GM23248 (cell line): ENCODE measurements at regions not wholly inside any gene's neighbourhood (a gene's known extent, or its start where the extent isn't known, plus 50 kb on each side); places are given as distances from the start of the nearest gene placed in this dataset.
A peak's percentile ranks its signal among the peaks of the same experiment; 100 is the strongest.

Source experiments
- DNase-seq: peaks from one replicate; pipeline ENCODE4 v3.0.0-alpha.2; 2015
- H2AFZ ChIP-seq: fragments of 200-600 bp; sonication (generic); 2 replicates; pipeline ENCODE4 v1.6.1; 2016; ENCODE audit warnings: antibody characterized with exemption
- H3F3A ChIP-seq: fragments of 200-600 bp; sonication (generic); 2 replicates; pipeline ENCODE4 v1.6.1; 2016; ENCODE audit warnings: mild to moderate bottlenecking, antibody characterized with exemption, mixed run types; ENCODE audit not compliant: insufficient read depth
- H3K27ac ChIP-seq: fragments of 200-600 bp; sonication (generic); 2 replicates; pipeline ENCODE4 v1.5.1; 2016; ENCODE audit warnings: mild to moderate bottlenecking
- H3K27me3 ChIP-seq: fragments of 200-600 bp; sonication (generic); replicated peaks from 2 replicates; pipeline ENCODE4 v1.6.1; 2016; ENCODE audit warnings: mild to moderate bottlenecking; ENCODE audit not compliant: insufficient read depth
- H3K36me3 ChIP-seq: fragments of 200-600 bp; sonication (generic); 2 replicates; pipeline ENCODE4 v1.6.1; 2016; ENCODE audit warnings: low read depth, mild to moderate bottlenecking
- H3K4me1 ChIP-seq: fragments of 200-600 bp; sonication (generic); 2 replicates; pipeline ENCODE4 v1.6.1; 2016; ENCODE audit warnings: mild to moderate bottlenecking; ENCODE audit not compliant: insufficient read depth
- H3K4me2 ChIP-seq: fragments of 200-600 bp; sonication (generic); one replicate; pipeline ENCODE4 v1.6.1; 2016; ENCODE audit warnings: mild to moderate bottlenecking; ENCODE audit not compliant: unreplicated experiment
- H3K4me3 ChIP-seq: fragments of 200-600 bp; sonication (generic); 2 replicates; pipeline ENCODE4 v1.5.1; 2016; ENCODE audit warnings: mild to moderate bottlenecking
- H3K79me2 ChIP-seq: fragments of 200-600 bp; sonication (generic); 2 replicates; pipeline ENCODE4 v1.6.1; 2016; ENCODE audit warnings: mild to moderate bottlenecking; ENCODE audit not compliant: insufficient read depth
- H3K9ac ChIP-seq: fragments of 200-600 bp; sonication (generic); 2 replicates; pipeline ENCODE4 v1.6.1; 2016; ENCODE audit warnings: mild to moderate bottlenecking
- H3K9me2 ChIP-seq: fragments of 200-600 bp; sonication (generic); 2 replicates; pipeline ENCODE4 v1.6.1; 2016; ENCODE audit warnings: mixed run types, mild to moderate bottlenecking, moderate library complexity; ENCODE audit not compliant: insufficient read depth
- H3K9me3 ChIP-seq: fragments of 200-600 bp; sonication (generic); one replicate; pipeline ENCODE4 v1.6.1; 2017; ENCODE audit warnings: low read depth
- H4K20me1 ChIP-seq: fragments of 200-600 bp; sonication (generic); 2 replicates; pipeline ENCODE4 v1.6.0; 2016; ENCODE audit not compliant: insufficient read depth
- EZH2 ChIP-seq: fragments of 200-600 bp; sonication (generic); IDR thresholded peaks from 2 replicates; pipeline ENCODE4 v1.6.1; 2018; ENCODE audit warnings: antibody characterized with exemption, mild to moderate bottlenecking; ENCODE audit not compliant: insufficient read depth, poor library complexity, severe bottlenecking
- EZH2phosphoT487 ChIP-seq: fragments of 200-600 bp; sonication (generic); IDR thresholded peaks from 2 replicates; pipeline ENCODE4 v1.6.1; 2018; ENCODE audit warnings: antibody characterized with exemption, moderate library complexity, mild to moderate bottlenecking, low read depth; ENCODE audit not compliant: insufficient read depth
- WGBS, 2 experiments: methylation state at CpG; one replicate each; pipeline ENCODE4 v1.1.6; 2015 to 2017; ENCODE audit warnings: low lambda C conversion rate in 2 of 2, low coverage in 1 of 2; ENCODE audit errors: missing lambda C conversion rate in 2 of 2; 5-methylcytosine and 5-hydroxymethylcytosine counted together
- in situ Hi-C: fragments of 300-500 bp; cut with MboI; formaldehyde crosslinking; loops from 2 replicates; pipeline ENCODE4 v1.15.0; 2020

- no peaks in the 10 kb centered on the region for H3K79me2 ChIP-seq
- no peak overlapping the region for H2AFZ ChIP-seq
- no peak overlapping the region for H3K4me3 ChIP-seq
- WGBS, 2 experiments: 91 to 100% methylated on average over 1 of the region's 1 CpG
- no peaks in the 10 kb centered on the region for H3F3A ChIP-seq
- no peaks in the 10 kb centered on the region for H3K27me3 ChIP-seq
- no peak overlapping the region for H3K27ac ChIP-seq
- no peak for DNase-seq
- H3K9me3 ChIP-seq: no peaks in the 10 kb centered on the region
- in situ Hi-C loops: no loop called here
- no peaks in the 10 kb centered on the region for H3K36me3 ChIP-seq
- H3K9ac ChIP-seq: no peak overlapping the region
- no peaks in the 10 kb centered on the region for H3K9me2 ChIP-seq
- H3K4me2 ChIP-seq: no peak overlapping the region
- no peaks in the 10 kb centered on the region for H3K4me1 ChIP-seq
- TF ChIP-seq EZH2phosphoT487 (no peak), EZH2 (no peak)
- no peaks in the 10 kb centered on the region for H4K20me1 ChIP-seq
Observed at GRCh38 chr7:19421861-19422260, 276.6 kb upstream of the FERD3L start.

- DNase-seq: no peak
- no peaks in the 10 kb centered on the region for H3K36me3 ChIP-seq
- H3K4me2 ChIP-seq: no peak overlapping the region
- TF ChIP-seq EZH2phosphoT487 (no peak), EZH2 (no peak)
- H3K4me3 ChIP-seq: no peak overlapping the region
- in situ Hi-C loops: no loop called here
- H4K20me1 ChIP-seq: no peaks in the 10 kb centered on the region
- no peaks in the 10 kb centered on the region for H3F3A ChIP-seq
- no peak overlapping the region for H2AFZ ChIP-seq
- no peaks in the 10 kb centered on the region for H3K9me3 ChIP-seq
- 81 to 83% methylated on average over 2 of the region's 2 CpGs for WGBS, 2 experiments
- H3K9me2 ChIP-seq: no peaks in the 10 kb centered on the region
- H3K79me2 ChIP-seq: no peaks in the 10 kb centered on the region
- no peaks in the 10 kb centered on the region for H3K4me1 ChIP-seq
- H3K27ac ChIP-seq: no peak overlapping the region
- H3K9ac ChIP-seq: no peak overlapping the region
- H3K27me3 ChIP-seq: no peaks in the 10 kb centered on the region
Observed at GRCh38 chr7:19417231-19417630, 272.0 kb upstream of the FERD3L start.

- Histone ChIP-seq H3K36me3 (no peaks in the 10 kb centered on the region), H3K27me3 (no peaks in the 10 kb centered on the region), H3K9me3 (no peaks in the 10 kb centered on the region), H3K4me3 (no peak overlapping the region), H3K79me2 (no peaks in the 10 kb centered on the region), H3F3A (no peaks in the 10 kb centered on the region; the same call in 1 of the 2 replicates), H4K20me1 (no peaks in the 10 kb centered on the region), H3K9ac (no peak overlapping the region), H2AFZ (no peak overlapping the region), H3K4me2 (no peak overlapping the region), H3K9me2 (no peaks in the 10 kb centered on the region), H3K27ac (no peak overlapping the region), H3K4me1 (peaks cover 9% of the 10 kb centered on the region)
- no peak for DNase-seq
- no peak for TF ChIP-seq EZH2
- TF ChIP-seq EZH2phosphoT487: no peak
- in situ Hi-C loops: no loop called here
- WGBS, 2 experiments: 68 to 77% methylated on average over 2 of the region's 2 CpGs
Observed at GRCh38 chr7:19415123-19415522, 269.9 kb upstream of the FERD3L start.

GRCh38 chr7:19413443-19413965 is 268.3 kb upstream of the FERD3L start:
- in situ Hi-C loops: no loop called here
- Histone ChIP-seq H3K27ac (no peak overlapping the region), H3K4me2 (no peak overlapping the region), H2AFZ (no peak overlapping the region), H3K36me3 (no peaks in the 10 kb centered on the region), H3K27me3 (no peaks in the 10 kb centered on the region), H3K4me1 (peaks cover 11% of the 10 kb centered on the region), H3K4me3 (no peak overlapping the region), H3K9me2 (no peaks in the 10 kb centered on the region), H4K20me1 (no peaks in the 10 kb centered on the region), H3K79me2 (no peaks in the 10 kb centered on the region), H3K9ac (no peak overlapping the region), H3F3A (no peaks in the 10 kb centered on the region; the same call in 1 of the 2 replicates), H3K9me3 (no peaks in the 10 kb centered on the region)
- WGBS, 2 experiments: 89 to 94% methylated on average over 3 of the region's 3 CpGs
- DNase-seq: no peak
- TF ChIP-seq EZH2phosphoT487 (no peak), EZH2 (no peak)

GRCh38 chr7:19410691-19411090 is 265.5 kb upstream of the FERD3L start:
- no peaks in the 10 kb centered on the region for H3K36me3 ChIP-seq
- WGBS, 2 experiments: 81 to 82% methylated on average over 3 of the region's 3 CpGs
- no peaks in the 10 kb centered on the region for H3K79me2 ChIP-seq
- H3K9ac ChIP-seq: no peak overlapping the region
- TF ChIP-seq EZH2 (no peak), EZH2phosphoT487 (no peak)
- H3K27ac ChIP-seq: no peak overlapping the region
- DNase-seq: no peak
- H3K27me3 ChIP-seq: no peaks in the 10 kb centered on the region
- H3K9me2 ChIP-seq: no peaks in the 10 kb centered on the region
- H3K4me2 ChIP-seq: peak overlapping the region; percentile 8
- no peak overlapping the region for H2AFZ ChIP-seq
- in situ Hi-C loops: no loop called here
- H3K4me3 ChIP-seq: no peak overlapping the region
- peaks cover 5% of the 10 kb centered on the region for H3F3A ChIP-seq
- H3K9me3 ChIP-seq: no peaks in the 10 kb centered on the region
- H4K20me1 ChIP-seq: no peaks in the 10 kb centered on the region
- H3K4me1 ChIP-seq: peaks cover 17% of the 10 kb centered on the region
